Breast epithelium (tissue), 3 donors: ENCODE measurements at regions not wholly inside any gene's neighbourhood (a gene's known extent, or its start where the extent isn't known, plus 50 kb on each side); places are given as distances from the start of the nearest gene placed in this dataset.

Source experiments
- CTCF ChIP-seq, 3 donors: fragments of 450-650 bp; IDR thresholded peaks; one replicate each; pipeline ENCODE4 v1.5.1; 2016 to 2017; ENCODE audit warnings: antibody characterized with exemption in 3 of 3, mild to moderate bottlenecking in 3 of 3, moderate library complexity in 3 of 3
- POLR2A ChIP-seq: fragments of 450-650 bp; IDR thresholded peaks from one replicate; pipeline ENCODE4 v1.6.1; 2016; ENCODE audit warnings: antibody characterized with exemption, mild to moderate bottlenecking, moderate library complexity

- no peak for TF ChIP-seq CTCF (IDR thresholded peaks at IDR 0.05)
- no peak for TF ChIP-seq POLR2A
Measured at GRCh38 chr11:119532551-119532950, 109.6 kb upstream of the THY1 start.
